ENCODE measurements at regions not wholly inside any gene's neighbourhood (a gene's known extent, or its start where the extent isn't known, plus 50 kb on each side); places are given as distances from the start of the nearest gene placed in this dataset.

DNA sequence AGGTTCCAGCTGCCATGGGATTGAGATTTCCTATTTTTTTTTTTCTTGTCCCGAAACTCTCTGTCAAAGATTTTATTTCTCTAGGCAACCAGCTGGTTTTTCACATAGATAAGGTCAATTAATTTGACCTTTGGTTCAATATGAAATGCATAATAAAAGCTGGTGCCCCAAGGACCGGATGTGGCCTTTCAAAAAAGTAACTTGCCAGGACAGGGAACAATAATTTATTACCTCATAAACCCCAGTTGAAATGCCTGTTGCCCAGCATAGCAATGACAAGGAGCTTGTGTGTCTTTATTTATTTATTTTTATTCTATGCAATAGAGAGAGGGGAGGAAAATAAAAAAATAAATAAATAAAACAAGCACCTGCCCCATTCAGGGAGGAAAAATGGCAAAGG, 472.7 kb downstream of the KCNJ2 start:
- Histone ChIP-seq H3K27me3 (peaks cover 5% of the 10 kb centered on the region), H3K4me3 (ENCODE audit: low read depth in 1 of 2, low read length in 1 of 2) (no peak overlapping the region), H3K9me3 (no peaks in the 10 kb centered on the region), H3K27ac (no peak overlapping the region), H3K4me1 (ENCODE audit: control insufficient read depth in 1 of 2, insufficient read depth in 1 of 2, low read depth in 1 of 2, low read length in 1 of 2) (peaks cover 8 to 20% of the 10 kb centered on the region in 2 experiments), H3K36me3 (no peaks in the 10 kb centered on the region)
- TF ChIP-seq, protein P1, sequence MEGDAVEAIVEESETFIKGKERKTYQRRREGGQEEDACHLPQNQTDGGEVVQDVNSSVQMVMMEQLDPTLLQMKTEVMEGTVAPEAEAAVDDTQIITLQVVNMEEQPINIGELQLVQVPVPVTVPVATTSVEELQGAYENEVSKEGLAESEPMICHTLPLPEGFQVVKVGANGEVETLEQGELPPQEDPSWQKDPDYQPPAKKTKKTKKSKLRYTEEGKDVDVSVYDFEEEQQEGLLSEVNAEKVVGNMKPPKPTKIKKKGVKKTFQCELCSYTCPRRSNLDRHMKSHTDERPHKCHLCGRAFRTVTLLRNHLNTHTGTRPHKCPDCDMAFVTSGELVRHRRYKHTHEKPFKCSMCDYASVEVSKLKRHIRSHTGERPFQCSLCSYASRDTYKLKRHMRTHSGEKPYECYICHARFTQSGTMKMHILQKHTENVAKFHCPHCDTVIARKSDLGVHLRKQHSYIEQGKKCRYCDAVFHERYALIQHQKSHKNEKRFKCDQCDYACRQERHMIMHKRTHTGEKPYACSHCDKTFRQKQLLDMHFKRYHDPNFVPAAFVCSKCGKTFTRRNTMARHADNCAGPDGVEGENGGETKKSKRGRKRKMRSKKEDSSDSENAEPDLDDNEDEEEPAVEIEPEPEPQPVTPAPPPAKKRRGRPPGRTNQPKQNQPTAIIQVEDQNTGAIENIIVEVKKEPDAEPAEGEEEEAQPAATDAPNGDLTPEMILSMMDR (IDR thresholded peaks at IDR 0.05) = no peak

DNA sequence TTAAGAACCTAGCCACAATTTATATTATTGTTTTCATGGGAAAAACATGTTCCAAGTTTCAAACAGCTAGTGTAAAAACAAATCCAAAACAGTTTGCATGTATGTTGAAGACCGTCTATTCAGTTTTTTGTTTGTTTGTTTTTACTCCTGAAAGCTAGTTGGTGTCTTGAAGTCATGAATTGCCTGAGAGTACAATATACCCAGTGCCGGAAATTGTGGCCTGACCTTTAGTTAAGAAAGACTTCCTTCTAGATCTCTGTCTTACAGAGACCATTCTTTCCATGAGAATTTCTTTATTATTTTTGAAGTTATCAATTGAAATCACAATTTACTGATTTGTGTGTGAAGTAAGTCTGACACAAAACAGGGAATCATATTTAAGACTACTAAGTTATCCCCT, 474.8 kb downstream of the KCNJ2 start:
- H3K4me1 ChIP-seq (ENCODE audit: control insufficient read depth in 1 of 2, insufficient read depth in 1 of 2, low read depth in 1 of 2, low read length in 1 of 2) = peaks cover 8 to 20% of the 10 kb centered on the region in 2 experiments
- TF ChIP-seq, protein P1 (IDR thresholded peaks at IDR 0.05) = no peak
- H3K27ac ChIP-seq = peak overlapping the region; percentile 50
- no peak overlapping the region for H3K4me3 ChIP-seq (ENCODE audit: low read depth in 1 of 2, low read length in 1 of 2)
- H3K9me3 ChIP-seq = no peaks in the 10 kb centered on the region
- H3K36me3 ChIP-seq = no peaks in the 10 kb centered on the region
- H3K27me3 ChIP-seq = no peaks in the 10 kb centered on the region

DNA sequence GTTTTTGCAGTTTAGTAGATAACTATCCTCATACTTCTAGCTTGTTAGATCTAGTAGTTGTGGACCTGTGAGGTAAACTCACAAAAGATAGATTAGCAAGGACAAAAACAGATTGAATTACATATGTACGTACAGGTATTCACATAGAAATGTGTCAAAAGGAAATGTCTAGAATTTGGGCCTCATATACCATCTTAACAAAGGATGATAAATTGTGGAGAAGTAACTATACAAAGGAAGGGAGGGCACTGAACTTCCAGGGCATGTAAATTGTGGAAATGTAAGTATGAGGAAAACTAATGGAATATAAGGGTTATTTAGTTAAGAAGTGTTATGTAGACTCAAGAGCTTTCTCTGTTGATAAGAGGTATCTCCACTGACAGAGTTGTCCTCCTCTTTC, 477.3 kb downstream of the KCNJ2 start:
- Histone ChIP-seq H3K4me3 (ENCODE audit: low read depth in 1 of 2, low read length in 1 of 2) (no peak overlapping the region), H3K9me3 (no peaks in the 10 kb centered on the region), H3K27ac (no peak overlapping the region), H3K27me3 (no peaks in the 10 kb centered on the region), H3K4me1 (ENCODE audit: control insufficient read depth in 1 of 2, insufficient read depth in 1 of 2, low read depth in 1 of 2, low read length in 1 of 2) (peaks cover 8 to 20% of the 10 kb centered on the region in 2 experiments), H3K36me3 (no peaks in the 10 kb centered on the region)
- TF ChIP-seq, protein P1 (IDR thresholded peaks at IDR 0.05) = no peak

DNA sequence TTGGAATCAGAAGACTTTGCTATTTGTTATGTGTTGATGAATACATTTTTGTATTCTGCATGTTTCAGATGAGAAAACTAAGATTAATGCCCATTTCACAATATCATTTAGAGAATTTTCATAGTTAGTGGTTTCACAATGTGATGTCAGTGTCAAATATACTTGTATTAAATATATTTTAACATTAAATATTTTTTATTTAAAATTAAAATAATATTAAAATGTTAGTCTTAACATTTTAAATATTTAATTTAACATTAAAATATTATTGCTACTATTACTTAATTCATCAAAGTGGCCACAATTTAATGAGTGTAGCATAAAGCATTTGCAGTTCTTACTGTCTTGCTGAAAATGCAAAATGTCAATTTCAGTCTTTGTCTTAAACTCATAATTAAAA, 478.8 kb downstream of the KCNJ2 start:
- H3K4me3 ChIP-seq (ENCODE audit: low read depth in 1 of 2, low read length in 1 of 2) = no peak overlapping the region
- no peaks in the 10 kb centered on the region for H3K36me3 ChIP-seq
- TF ChIP-seq, protein P1 (IDR thresholded peaks at IDR 0.05) = no peak
- peaks cover 4 to 15% of the 10 kb centered on the region in 2 experiments for H3K4me1 ChIP-seq (ENCODE audit: control insufficient read depth in 1 of 2, insufficient read depth in 1 of 2, low read depth in 1 of 2, low read length in 1 of 2)
- no peak overlapping the region for H3K27ac ChIP-seq
- H3K27me3 ChIP-seq = no peaks in the 10 kb centered on the region
- H3K9me3 ChIP-seq = no peaks in the 10 kb centered on the region

DNA sequence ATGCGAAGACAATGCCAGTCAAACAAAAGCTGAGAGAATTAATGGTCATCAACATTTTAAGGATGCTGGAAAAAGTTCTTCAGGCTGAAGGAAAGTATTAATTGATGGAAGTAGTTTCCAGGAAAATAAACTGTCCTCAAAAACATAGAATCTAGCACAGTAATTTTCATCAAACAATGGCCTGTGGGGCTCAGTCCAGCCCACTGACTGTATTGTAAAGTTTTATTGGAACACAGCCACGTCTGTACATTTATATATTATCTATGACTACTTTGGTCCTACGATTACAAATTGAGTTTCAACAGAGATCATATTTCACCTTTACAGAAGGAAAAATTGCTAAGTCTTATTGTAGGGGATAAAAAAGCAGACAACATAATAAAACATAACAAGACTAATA, 484.5 kb downstream of the KCNJ2 start:
- H3K4me1 ChIP-seq (ENCODE audit: control insufficient read depth in 1 of 2, insufficient read depth in 1 of 2, low read depth in 1 of 2, low read length in 1 of 2) = no peaks in the 10 kb centered on the region
- no peaks in the 10 kb centered on the region for H3K27me3 ChIP-seq
- no peaks in the 10 kb centered on the region for H3K9me3 ChIP-seq
- TF ChIP-seq, protein P1 (IDR thresholded peaks at IDR 0.05) = no peak
- no peak overlapping the region for H3K4me3 ChIP-seq (ENCODE audit: low read depth in 1 of 2, low read length in 1 of 2)
- no peak overlapping the region for H3K27ac ChIP-seq
- H3K36me3 ChIP-seq = no peaks in the 10 kb centered on the region

DNA sequence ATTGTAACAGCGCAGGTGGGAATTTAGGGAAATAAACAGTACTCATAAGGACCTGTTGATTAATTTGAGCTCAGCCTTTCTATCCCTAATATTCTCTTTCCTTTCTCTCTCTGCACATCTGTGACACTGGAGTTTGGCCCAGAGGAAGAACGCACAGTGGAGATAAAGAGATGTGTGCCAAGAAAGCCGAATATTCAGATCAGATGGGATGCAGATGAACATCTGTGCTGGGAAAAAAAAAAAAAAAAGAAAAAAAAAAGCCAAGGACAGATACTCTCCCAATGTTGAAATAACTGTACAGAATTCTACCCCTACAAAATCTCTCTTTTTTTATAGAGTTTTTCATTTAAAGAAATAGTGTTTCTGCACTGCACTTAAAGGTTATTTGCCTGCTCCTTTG, 485.4 kb downstream of the KCNJ2 start:
- TF ChIP-seq, protein P1 (IDR thresholded peaks at IDR 0.05) = no peak
- H3K4me1 ChIP-seq (ENCODE audit: control insufficient read depth in 1 of 2, insufficient read depth in 1 of 2, low read depth in 1 of 2, low read length in 1 of 2) = no peaks in the 10 kb centered on the region
- no peak overlapping the region for H3K27ac ChIP-seq
- no peaks in the 10 kb centered on the region for H3K9me3 ChIP-seq
- H3K27me3 ChIP-seq = no peaks in the 10 kb centered on the region
- no peak overlapping the region for H3K4me3 ChIP-seq (ENCODE audit: low read depth in 1 of 2, low read length in 1 of 2)
- no peaks in the 10 kb centered on the region for H3K36me3 ChIP-seq
